GM12878 (cell line): ENCODE measurements at regions not wholly inside any gene's neighbourhood (a gene's known extent, or its start where the extent isn't known, plus 50 kb on each side); places are given as distances from the start of the nearest gene placed in this dataset.

Experiments
- ATAC-seq: fragments of 200-7000 bp; cut with Tn5 transposase; 3 replicates; pipeline ENCODE4 v1.9.1; 2020; ENCODE audit warnings: mild to moderate bottlenecking, moderate library complexity
- BruUV-seq: library from RNA; stranded (reverse); fragments of 400-500 nt; replicated peaks from 2 replicates; lab custom pipeline; 2021; lab: Mats Ljungman, UMichigan
- CTCF ChIA-PET: fragments of 300-600 bp; sonication (Branson Sonifier 250); formaldehyde crosslinking; extraction: SDS; loops from one replicate; lab custom pipeline; 2021; ENCODE audit warnings: inconsistent platforms; lab: Yijun Ruan, JAX
- POLR2A ChIA-PET: fragments of 350-600 bp; formaldehyde crosslinking; extraction: SDS; loops from one replicate; lab custom pipeline; 2021; ENCODE audit warnings: inconsistent platforms; lab: Charles Lee
- RAD21 ChIA-PET: fragments of 300-600 bp; sonication (Branson Sonifier 250); formaldehyde crosslinking; loops from one replicate; lab custom pipeline; 2023; ENCODE audit warnings: antibody characterized with exemption; ENCODE audit not compliant: unreplicated experiment; lab: Charles Lee
- SMC1A ChIA-PET: fragments of 300-600 bp; sonication (Branson Sonifier 250); formaldehyde crosslinking; loops from one replicate; lab custom pipeline; 2023; ENCODE audit not compliant: unreplicated experiment, uncharacterized antibody; lab: Charles Lee
- DNase-seq: peaks from one replicate; pipeline ENCODE4 v3.0.0-alpha.2; 2011; ENCODE audit warnings: low read depth, low spot score
- FAIRE-seq: peaks from 3 replicates; lab custom pipeline; 2011; peaks lifted over from hg19 to GRCh38; lab: Jason Lieb, UNC
- H2AFZ ChIP-seq: 2 replicates; pipeline ENCODE4 v1.6.0; 2011; ENCODE audit warnings: low read depth, low read length, control low read depth; ENCODE audit not compliant: control insufficient read depth
- H3K27ac ChIP-seq: 2 replicates; pipeline ENCODE4 v1.5.1; 2011; ENCODE audit warnings: control low read depth; ENCODE audit not compliant: control insufficient read depth, insufficient read depth
- H3K27me3 ChIP-seq, 2 experiments: replicated peaks in 1 of 2; 2 replicates each; pipeline versions ENCODE4 v1.6.0 to v1.6.1; 2011; ENCODE audit warnings: low read length in 1 of 2; ENCODE audit not compliant: control insufficient read depth in 2 of 2, insufficient read depth in 2 of 2
- H3K36me3 ChIP-seq, 2 experiments: 2 replicates each; pipeline ENCODE4 v1.5.1; 2011; ENCODE audit warnings: low read length in 1 of 2; ENCODE audit not compliant: control insufficient read depth in 2 of 2, insufficient read depth in 2 of 2
- H3K4me1 ChIP-seq: 2 replicates; pipeline ENCODE4 v1.6.1; 2011; ENCODE audit warnings: mild to moderate bottlenecking, low read length, moderate library complexity, mixed read lengths; ENCODE audit not compliant: control insufficient read depth, insufficient read depth
- H3K4me2 ChIP-seq: 2 replicates; pipeline ENCODE4 v1.6.0; 2011; ENCODE audit warnings: control low read depth; ENCODE audit not compliant: control insufficient read depth, insufficient read depth
- H3K4me3 ChIP-seq: fragments of 200-600 bp; sonication (generic); 2 replicates; pipeline ENCODE4 v1.5.1; 2016
- H3K79me2 ChIP-seq: 2 replicates; pipeline ENCODE4 v1.6.0; 2011; ENCODE audit warnings: low read length; ENCODE audit not compliant: control insufficient read depth, insufficient read depth
- H3K9ac ChIP-seq: 2 replicates; pipeline ENCODE4 v1.8.0; 2011; ENCODE audit warnings: low read length, control low read depth, mixed read lengths; ENCODE audit not compliant: control insufficient read depth, insufficient read depth
- H3K9me3 ChIP-seq: replicated peaks from 3 replicates; pipeline ENCODE4 v1.5.1; 2011; ENCODE audit warnings: mild to moderate bottlenecking, low read length; ENCODE audit not compliant: control insufficient read depth, insufficient read depth
- H4K20me1 ChIP-seq: 2 replicates; pipeline ENCODE4 v1.6.0; 2011; ENCODE audit not compliant: control insufficient read depth, insufficient read depth
- ESRRA ChIP-seq: IDR thresholded peaks from 2 replicates; pipeline ENCODE4 v1.6.1; 2012; ENCODE audit warnings: mild to moderate bottlenecking, low read length, improper control_type of control experiment
- FOS ChIP-seq: IDR thresholded peaks from 3 replicates; pipeline ENCODE4 v1.6.1; 2011; ENCODE audit warnings: borderline replicate concordance; ENCODE audit not compliant: insufficient read length; ENCODE audit errors: extremely low read depth
- GATAD2B ChIP-seq: fragments of 450-650 bp; conservative IDR thresholded peaks from 2 replicates; pipeline ENCODE4 v1.6.1; 2017; ENCODE audit warnings: low read depth, mild to moderate bottlenecking, moderate library complexity
- IKZF2 ChIP-seq, 2 experiments: fragments of 450-650 bp; IDR thresholded peaks; 2 replicates each; pipeline ENCODE4 v1.6.1; 2017; ENCODE audit warnings: mild to moderate bottlenecking in 2 of 2, moderate library complexity in 2 of 2
- NFXL1 ChIP-seq: fragments of 450-650 bp; IDR thresholded peaks from 2 replicates; pipeline ENCODE4 v1.6.1; 2017; ENCODE audit warnings: antibody characterized with exemption, mild to moderate bottlenecking, borderline replicate concordance
- NFYA ChIP-seq: IDR thresholded peaks from 2 replicates; pipeline ENCODE4 v1.6.1; 2011; ENCODE audit warnings: low read depth, mild to moderate bottlenecking, low read length, improper control_type of control experiment, borderline replicate concordance
- SIX5 ChIP-seq: IDR thresholded peaks from 2 replicates; pipeline ENCODE4 v1.6.1; 2011; ENCODE audit warnings: mild to moderate bottlenecking, low read depth, low read length, moderate library complexity; ENCODE audit not compliant: severe bottlenecking
- SMC3 ChIP-seq: IDR thresholded peaks from 2 replicates; pipeline ENCODE4 v1.6.1; 2011; ENCODE audit warnings: low read length, improper control_type of control experiment, borderline replicate concordance
- WGBS: methylation state at CpG from one replicate; pipeline ENCODE4 v1.1.6; 2016; ENCODE audit warnings: low lambda C conversion rate; ENCODE audit not compliant: insufficient replicate concordance, insufficient coverage; ENCODE audit errors: missing lambda C conversion rate; 5-methylcytosine and 5-hydroxymethylcytosine counted together
- in situ Hi-C: fragments of 300-500 bp; cut with MboI; formaldehyde crosslinking; loops from 9 replicates; pipeline ENCODE4 v1.14.3; 2018; ENCODE audit warnings: mixed read lengths
- intact Hi-C: fragments of 100-400 bp; cut with micrococcal nuclease; formaldehyde crosslinking; loops from one replicate; pipeline ENCODE4 v1.14.2; 2022; ENCODE audit not compliant: unreplicated experiment

- TF ChIP-seq GATAD2B (no peak), FOS (no peak), SIX5 (no peak), NFYA (no peak), IKZF2 (IDR thresholded peaks at IDR 0.05) (no peak), NFXL1 (no peak), SMC3 (no peak), ESRRA (no peak)
- TF ChIP-seq, all 136 proteins: peak for 0
- ATAC-seq: no peak
These were observed 255.3 kb downstream of the AEBP2 start for GRCh38 chr12:19694627-19695026.

More at GRCh38 chr12:19694627-19695026, 255.3 kb downstream of the AEBP2 start:
- no peaks in the 10 kb centered on the region for H4K20me1 ChIP-seq
- H2AFZ ChIP-seq: no peak overlapping the region
- H3K36me3 ChIP-seq: no peaks in the 10 kb centered on the region
- WGBS: 56% methylated on average over 3 of the region's 3 CpGs
- CTCF ChIA-PET: no interaction called here
- H3K4me1 ChIP-seq: no peaks in the 10 kb centered on the region
- H3K27ac ChIP-seq: no peak overlapping the region
- no peak overlapping the region for H3K4me3 ChIP-seq
- SMC1A ChIA-PET: no interaction called here
- DNase-seq: no peak
- H3K9me3 ChIP-seq: no peaks in the 10 kb centered on the region
- no peak for FAIRE-seq
- BruUV-seq: no TSS peak
- POLR2A ChIA-PET: no interaction called here
- RAD21 ChIA-PET: interaction anchor here (1.1 kb wide), 1 partner anchor 12 kb away, joined by 3 read pairs; no protein-coding TSS in a partner anchor
- H3K79me2 ChIP-seq: no peaks in the 10 kb centered on the region
- no peak overlapping the region for H3K9ac ChIP-seq
- H3K27me3 ChIP-seq: no peaks in the 10 kb centered on the region
- no peak overlapping the region for H3K4me2 ChIP-seq
- in situ Hi-C loops: no loop called here
- intact Hi-C loops: no loop called here
